A673 (cell line): ENCODE measurements at regions not wholly inside any gene's neighbourhood (a gene's known extent, or its start where the extent isn't known, plus 50 kb on each side); places are given as distances from the start of the nearest gene placed in this dataset.
"Not testable (repeated sequence)": the region's sequence is repeated elsewhere in the genome, so short reads cannot be mapped to it uniquely, and the experiment has no call there.

ENCODE experiments used
- BruUV-seq: library from RNA; stranded (reverse); fragments of 400-500 nt; replicated peaks from 2 replicates; lab custom pipeline; 2021; lab: Mats Ljungman, UMichigan
- CTCF ChIA-PET: fragments of 300-600 bp; sonication (Branson Sonifier 250); formaldehyde crosslinking; loops from one replicate; lab custom pipeline; 2022; ENCODE audit warnings: antibody characterized with exemption; lab: Charles Lee
- POLR2A ChIA-PET: fragments of 300-600 bp; sonication (Branson Sonifier 250); formaldehyde crosslinking; loops from one replicate; lab custom pipeline; 2022; ENCODE audit warnings: antibody characterized with exemption; ENCODE audit not compliant: low non-redundant PET; lab: Charles Lee
- DNase-seq: peaks from one replicate; pipeline ENCODE4 v3.0.0-alpha.2; 2015; ENCODE audit warnings: low spot score
- H3K27ac ChIP-seq: fragments of 200-600 bp; sonication (generic); 2 replicates; pipeline ENCODE4 v1.5.1; 2016; ENCODE audit warnings: mixed run types, low read depth, mild to moderate bottlenecking, mixed read lengths, antibody characterized with exemption, low read length; ENCODE audit not compliant: poor library complexity, severe bottlenecking
- H3K27me3 ChIP-seq: fragments of 200-600 bp; sonication (generic); replicated peaks from 2 replicates; pipeline ENCODE4 v1.6.1; 2017; ENCODE audit warnings: mixed run types, low read depth, mild to moderate bottlenecking, mixed read lengths, antibody characterized with exemption, low read length; ENCODE audit not compliant: insufficient read depth, poor library complexity
- H3K36me3 ChIP-seq: fragments of 200-600 bp; sonication (generic); 2 replicates; pipeline ENCODE4 v1.6.1; 2016; ENCODE audit warnings: mixed run types, mild to moderate bottlenecking, mixed read lengths, antibody characterized with exemption, low read length; ENCODE audit not compliant: insufficient read depth, poor library complexity, severe bottlenecking
- H3K4me1 ChIP-seq: fragments of 200-600 bp; sonication (generic); 2 replicates; pipeline ENCODE4 v1.6.1; 2017; ENCODE audit warnings: mixed run types, mild to moderate bottlenecking, mixed read lengths, antibody characterized with exemption, low read length; ENCODE audit not compliant: insufficient read depth, poor library complexity, severe bottlenecking
- H3K4me3 ChIP-seq: fragments of 200-600 bp; sonication (generic); 2 replicates; pipeline ENCODE4 v1.5.1; 2016; ENCODE audit warnings: low read depth, mixed run types, mild to moderate bottlenecking, mixed read lengths, low read length; ENCODE audit not compliant: poor library complexity, severe bottlenecking
- H3K9me3 ChIP-seq: fragments of 200-600 bp; sonication (generic); 2 replicates; pipeline ENCODE4 v1.6.1; 2016; ENCODE audit warnings: mixed run types, low read depth, mild to moderate bottlenecking, mixed read lengths, antibody characterized with exemption, low read length; ENCODE audit not compliant: poor library complexity, severe bottlenecking
- CTCF ChIP-seq: fragments of 300-800, 200-600 bp; sonication (generic); conservative IDR thresholded peaks from 2 replicates; pipeline ENCODE4 v1.5.1; 2017; ENCODE audit warnings: low read depth, mild to moderate bottlenecking, antibody characterized with exemption, low read length, moderate library complexity, mixed read lengths
- EZH2 ChIP-seq: fragments of 200-600 bp; sonication (generic); IDR thresholded peaks from 2 replicates; pipeline ENCODE4 v1.6.1; 2017; ENCODE audit warnings: borderline replicate concordance, low read depth, mild to moderate bottlenecking, mixed read lengths, antibody characterized with exemption, low read length; ENCODE audit not compliant: poor library complexity, severe bottlenecking
- intact Hi-C: fragments of 100-400 bp; cut with micrococcal nuclease; formaldehyde crosslinking; loops from one replicate; pipeline ENCODE4 v1.10.0; 2022; ENCODE audit not compliant: unreplicated experiment

DNA sequence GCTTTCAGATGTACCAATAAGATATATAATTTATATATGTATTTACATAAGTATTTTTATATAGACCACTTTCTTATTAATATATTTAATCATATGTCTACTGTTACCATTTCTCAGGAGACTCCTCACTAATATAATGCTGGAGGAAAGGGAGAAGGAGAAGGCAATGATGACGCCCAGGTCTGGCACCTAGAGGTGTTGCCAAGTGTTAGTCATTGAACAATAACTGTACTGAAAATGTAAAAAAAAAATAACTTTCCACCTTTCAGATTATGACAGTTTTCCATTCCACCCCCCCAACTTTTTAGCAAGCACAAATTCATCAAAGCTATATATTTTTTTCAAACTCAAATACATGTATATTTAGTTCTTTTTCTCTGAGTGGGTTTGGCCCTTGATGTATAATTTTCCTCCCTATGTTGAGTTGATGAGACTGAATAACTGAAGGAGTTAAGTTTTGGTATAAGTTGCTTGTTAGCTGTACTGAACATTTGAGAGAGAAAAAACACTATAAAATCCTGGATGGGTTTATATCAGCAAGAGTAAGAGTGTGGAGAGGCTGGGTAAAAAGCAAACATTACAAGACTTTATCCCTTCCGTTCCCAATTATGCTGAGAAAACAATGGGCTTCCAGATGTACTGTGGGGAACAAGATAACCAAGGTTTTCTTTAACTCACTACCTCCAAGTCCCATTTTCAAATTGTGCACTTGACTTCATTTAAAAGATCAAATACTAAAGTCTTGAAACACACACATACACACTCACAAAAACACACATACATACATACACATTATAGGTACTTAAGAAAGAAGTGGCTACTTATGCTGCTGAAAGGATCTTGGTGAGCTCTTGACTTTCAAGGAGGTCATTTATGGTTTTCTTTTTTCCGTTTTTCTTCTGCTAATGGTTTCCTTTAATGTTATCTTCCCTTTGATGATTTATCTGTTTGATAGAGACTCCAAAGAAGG is 142.8 kb upstream of the IFNE start:
- no peaks in the 10 kb centered on the region for H3K36me3 ChIP-seq
- no peaks in the 10 kb centered on the region for H3K4me1 ChIP-seq
- intact Hi-C loops: no loop called here
- H3K4me3 ChIP-seq: no peak overlapping the region
- BruUV-seq: no TSS peak
- H3K9me3 ChIP-seq: no peaks in the 10 kb centered on the region
- no peak for DNase-seq
- CTCF ChIA-PET: no interaction called here
- POLR2A ChIA-PET: no interaction called here
- peaks cover 7% of the 10 kb centered on the region for H3K27me3 ChIP-seq
- TF ChIP-seq CTCF (no peak), EZH2 (no peak)
- H3K27ac ChIP-seq: no peak overlapping the region

DNA sequence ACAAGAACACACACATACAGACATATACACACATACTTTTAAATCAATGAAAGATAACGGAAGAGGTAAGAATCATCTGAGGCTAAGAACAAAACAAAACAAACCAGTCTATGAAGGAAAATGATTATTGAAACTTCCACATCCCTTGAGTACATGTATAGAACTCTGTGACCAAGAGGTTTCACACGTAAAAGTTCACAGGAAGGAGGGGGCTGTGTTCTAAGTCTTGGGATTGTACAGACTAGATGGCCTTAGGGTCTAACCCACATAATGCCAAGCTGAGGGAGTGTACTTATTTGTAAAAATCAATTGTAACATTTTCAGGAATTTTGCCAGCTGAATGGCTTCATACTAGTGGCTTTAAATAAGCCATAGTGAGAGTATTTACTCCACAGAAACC is 144.4 kb upstream of the IFNE start:
- CTCF ChIA-PET: no interaction called here
- POLR2A ChIA-PET: no interaction called here

DNA sequence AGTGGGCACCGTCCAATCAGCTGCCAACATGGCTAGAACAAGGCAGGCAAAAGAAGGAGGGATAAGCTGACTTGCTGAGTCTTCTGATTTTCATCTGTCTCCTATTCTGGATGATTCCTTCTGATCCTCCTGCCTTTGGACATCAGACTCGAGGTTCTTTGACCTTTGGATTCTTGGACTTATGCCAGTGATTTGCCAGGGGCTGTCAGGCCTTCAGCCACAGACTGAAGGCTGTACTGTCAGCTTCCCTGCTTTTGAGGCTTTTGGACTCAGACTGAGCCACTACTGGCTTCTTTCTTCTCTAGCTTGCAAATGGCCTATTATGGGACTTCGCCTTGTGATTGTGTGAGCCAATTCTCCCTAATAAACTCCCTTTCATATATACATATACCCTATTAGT is 146.8 kb upstream of the IFNE start:
- H3K9me3 ChIP-seq, H3K27ac ChIP-seq, POLR2A ChIA-PET, intact Hi-C loops, H3K27me3 ChIP-seq, H3K4me3 ChIP-seq, CTCF ChIA-PET, H3K36me3 ChIP-seq, BruUV-seq, H3K4me1 ChIP-seq, DNase-seq: not testable (repeated sequence)

More for the DNA sequence above, 144.4 kb upstream of the IFNE start:
- no TSS peak for BruUV-seq
- Histone ChIP-seq H3K36me3 (no peaks in the 10 kb centered on the region), H3K27me3 (peaks cover 7% of the 10 kb centered on the region), H3K9me3 (no peaks in the 10 kb centered on the region), H3K4me3 (no peak overlapping the region), H3K4me1 (no peaks in the 10 kb centered on the region), H3K27ac (no peak overlapping the region)
- TF ChIP-seq CTCF (no peak), EZH2 (no peak)
- DNase-seq: no peak
- intact Hi-C loops: no loop called here

DNA sequence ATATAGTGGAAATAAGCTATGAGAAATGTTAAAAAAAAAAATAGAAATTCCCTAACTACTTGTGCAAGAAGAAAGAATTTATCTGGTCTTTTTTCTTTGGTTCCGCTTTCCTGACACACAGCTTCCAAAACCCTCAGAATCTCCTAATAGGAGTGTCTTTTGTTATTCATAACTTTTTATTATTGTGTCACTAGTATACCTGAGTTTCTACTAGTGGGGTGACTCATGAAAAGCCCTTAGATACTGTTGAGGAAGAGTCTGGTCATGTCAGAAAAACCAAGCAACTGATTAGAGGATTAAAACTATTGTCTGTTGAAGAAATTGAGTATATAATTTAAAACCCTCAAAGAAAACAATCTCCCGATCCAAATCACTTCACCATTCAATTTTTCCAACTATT is 152.8 kb upstream of the IFNE start:
- ChIA-PET CTCF (no interaction called here), POLR2A (no interaction called here)
- intact Hi-C loops: no loop called here
- no peak for DNase-seq
- H3K36me3 ChIP-seq: no peaks in the 10 kb centered on the region
- no TSS peak for BruUV-seq
- no peaks in the 10 kb centered on the region for H3K9me3 ChIP-seq
- H3K4me3 ChIP-seq: no peak overlapping the region
- TF ChIP-seq CTCF: no peak
- no peaks in the 10 kb centered on the region for H3K4me1 ChIP-seq
- H3K27ac ChIP-seq: no peak overlapping the region
- H3K27me3 ChIP-seq: no peaks in the 10 kb centered on the region
